ENCODE measurements at regions not wholly inside any gene's neighbourhood (a gene's known extent, or its start where the extent isn't known, plus 50 kb on each side); places are given as distances from the start of the nearest gene placed in this dataset.

GRCh38 chr6:51107769-51108203, 289.1 kb downstream of the TFAP2B start:
- TF ChIP-seq PATZ1 (CRISPR knock-in tag; IDR thresholded peaks at IDR 0.05; ENCODE audit: borderline replicate concordance) (no peak), ZNF8 (CRISPR knock-in tag; IDR thresholded peaks at IDR 0.05) (no peak), TCF4 (CRISPR knock-in tag; IDR thresholded peaks at IDR 0.05; ENCODE audit: borderline replicate concordance) (no peak), POU6F1 (CRISPR knock-in tag; IDR thresholded peaks at IDR 0.05; ENCODE audit: borderline replicate concordance, low read depth) (no peak), RARB (CRISPR knock-in tag; IDR thresholded peaks at IDR 0.05) (no peak), TSHZ2 (CRISPR knock-in tag; IDR thresholded peaks at IDR 0.05) (no peak), ZNF565 (CRISPR knock-in tag; conservative IDR thresholded peaks at IDR 0.05; ENCODE audit: low read depth) (no peak), ESRRG (CRISPR knock-in tag; IDR thresholded peaks at IDR 0.05) (no peak), GLIS3 (CRISPR knock-in tag; IDR thresholded peaks at IDR 0.05) (no peak), ZFP30 (CRISPR knock-in tag; IDR thresholded peaks at IDR 0.05) (no peak), TOX (CRISPR knock-in tag; IDR thresholded peaks at IDR 0.05; ENCODE audit: borderline replicate concordance) (no peak), CREB5 (CRISPR knock-in tag; IDR thresholded peaks at IDR 0.05; ENCODE audit: low read depth) (no peak), ZC3H10 (CRISPR knock-in tag; IDR thresholded peaks at IDR 0.05) (no peak)

Data from SK-N-SH treated with all-trans-retinoic acid at 6 μM for 48 hours (cell line).